ENCODE measurements at regions not wholly inside any gene's neighbourhood (a gene's known extent, or its start where the extent isn't known, plus 50 kb on each side); places are given as distances from the start of the nearest gene placed in this dataset.
"Not testable (repeated sequence)": the region's sequence is repeated elsewhere in the genome, so short reads cannot be mapped to it uniquely, and the experiment has no call there.

GRCh38 chr7:149606826-149607225 lies 109.2 kb upstream of the ZNF746 start:
- DNase-seq (ENCODE audit: low spot score) = no peak

- no peak for DNase-seq (ENCODE audit: low spot score)
These were observed 108.1 kb upstream of the ZNF746 start for GRCh38 chr7:149605696-149606095.

GRCh38 chr7:149604521-149604920 lies 106.9 kb upstream of the ZNF746 start:
- DNase-seq (ENCODE audit: low spot score) = no peak

DNA sequence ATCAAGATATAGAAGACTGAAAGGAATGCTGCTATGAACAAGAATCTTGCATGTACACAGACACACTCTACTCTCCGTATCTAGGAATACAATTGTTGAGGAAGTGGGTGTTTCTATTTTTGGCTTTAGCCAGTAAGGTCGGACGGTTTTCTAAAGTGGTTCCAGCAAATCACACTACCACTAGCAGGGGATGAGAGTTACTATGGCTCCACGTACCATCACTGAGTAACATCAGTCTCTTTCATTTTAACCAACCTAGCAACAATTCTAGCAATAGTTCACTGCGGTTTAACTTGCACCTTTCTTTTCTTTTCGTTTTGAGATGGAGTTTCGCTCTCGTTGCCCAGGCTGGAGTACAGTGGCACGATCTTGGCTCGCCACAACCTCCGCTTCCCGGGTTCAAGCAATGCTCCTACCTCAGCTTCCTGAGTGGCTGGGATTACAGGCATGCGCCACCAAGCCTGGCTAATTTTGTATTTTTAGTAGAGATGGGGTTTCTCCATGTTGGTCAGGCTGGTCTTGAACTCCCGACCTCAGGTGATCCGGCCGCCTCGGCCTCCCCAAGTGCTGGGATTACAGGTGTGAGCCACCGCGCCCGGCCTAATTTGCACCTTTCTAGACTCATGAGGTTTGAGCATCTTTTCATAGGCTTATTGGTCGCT lies 103.2 kb upstream of the ZNF746 start:
- not testable (repeated sequence) for DNase-seq (ENCODE audit: low spot score)

GRCh38 chr7:149599636-149600206 lies 102.1 kb upstream of the ZNF746 start:
- no peak for DNase-seq (ENCODE audit: low spot score)

DNA sequence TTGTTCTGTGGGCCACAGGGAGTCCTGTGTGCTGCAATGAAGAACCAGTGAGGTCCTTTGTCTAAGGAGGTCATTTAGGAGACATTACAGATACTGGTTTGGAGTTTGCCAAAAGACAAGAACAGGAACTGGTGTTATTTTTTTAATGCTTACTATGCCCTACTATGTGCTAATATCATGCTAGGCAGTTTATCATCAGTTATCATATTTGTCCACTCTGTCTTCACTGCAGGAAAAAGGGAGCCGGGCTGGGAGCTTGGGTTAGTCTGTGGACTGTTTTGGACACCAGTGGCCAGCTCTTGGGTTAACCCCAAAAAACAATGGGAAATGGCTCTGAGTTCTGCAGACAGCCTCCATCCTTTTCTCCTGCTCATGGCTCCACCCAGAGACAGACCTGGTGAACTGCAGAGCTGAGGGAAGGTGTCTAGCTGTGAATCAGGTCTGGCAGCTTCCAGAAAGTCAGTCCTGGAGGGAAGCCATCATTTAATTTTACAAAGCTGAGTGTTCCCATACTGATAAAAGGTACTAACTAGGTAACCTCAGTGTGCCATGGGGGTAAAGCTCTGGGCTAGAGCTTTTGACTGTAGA lies 101.2 kb upstream of the ZNF746 start:
- no peak for DNase-seq (ENCODE audit: low spot score)

- DNase-seq (ENCODE audit: low spot score) = not testable (repeated sequence)
These were observed 100.2 kb upstream of the ZNF746 start for GRCh38 chr7:149597789-149598188.

GRCh38 chr7:149595541-149595940 lies 97.9 kb upstream of the ZNF746 start:
- no peak for DNase-seq (ENCODE audit: low spot score)

DNA sequence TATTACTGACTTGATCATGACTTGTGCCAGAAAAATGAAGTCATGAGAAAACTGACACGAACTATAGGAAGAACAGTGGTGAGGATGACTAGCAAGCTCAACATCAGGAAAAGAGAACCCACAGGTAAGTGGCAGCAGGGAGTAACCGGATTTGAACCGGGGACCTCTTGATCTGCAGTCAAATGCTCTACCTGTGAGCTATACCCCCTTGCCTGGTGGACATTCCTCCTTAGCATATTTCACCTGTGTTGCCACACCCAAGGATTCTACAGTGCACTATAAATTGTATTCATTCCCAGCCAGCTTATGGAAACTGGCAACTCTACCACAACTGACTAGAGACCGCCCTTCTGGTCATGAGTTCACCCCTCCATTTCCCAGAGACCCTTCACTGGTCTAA lies 97.5 kb upstream of the ZNF746 start:
- DNase-seq (ENCODE audit: low spot score) = no peak

DNA sequence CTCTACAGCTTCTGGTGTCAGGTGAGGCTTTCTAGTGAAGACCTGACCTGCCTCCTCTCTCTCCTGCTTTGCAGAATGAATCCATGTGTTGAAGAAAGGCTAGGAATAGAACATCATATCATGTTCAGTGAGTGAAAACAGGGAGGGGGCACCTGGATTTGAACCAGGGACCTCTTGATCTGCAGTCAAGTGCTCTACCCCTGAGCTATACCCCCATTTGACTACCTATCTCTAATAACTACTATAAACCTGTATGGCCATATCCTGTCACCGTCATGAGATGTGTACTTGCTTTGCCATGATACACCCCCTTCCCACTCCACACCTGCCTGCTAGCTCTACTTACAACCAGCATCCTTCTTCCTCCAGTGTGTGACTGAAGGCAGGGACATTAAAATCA lies 91.3 kb upstream of the ZNF746 start:
- no peak for DNase-seq (ENCODE audit: low spot score)

- DNase-seq (ENCODE audit: low spot score) = no peak
These were observed 89.3 kb upstream of the ZNF746 start for GRCh38 chr7:149586646-149587645.

GRCh38 chr7:149584530-149584929 lies 86.9 kb upstream of the ZNF746 start:
- no peak for DNase-seq (ENCODE audit: low spot score)

DNA sequence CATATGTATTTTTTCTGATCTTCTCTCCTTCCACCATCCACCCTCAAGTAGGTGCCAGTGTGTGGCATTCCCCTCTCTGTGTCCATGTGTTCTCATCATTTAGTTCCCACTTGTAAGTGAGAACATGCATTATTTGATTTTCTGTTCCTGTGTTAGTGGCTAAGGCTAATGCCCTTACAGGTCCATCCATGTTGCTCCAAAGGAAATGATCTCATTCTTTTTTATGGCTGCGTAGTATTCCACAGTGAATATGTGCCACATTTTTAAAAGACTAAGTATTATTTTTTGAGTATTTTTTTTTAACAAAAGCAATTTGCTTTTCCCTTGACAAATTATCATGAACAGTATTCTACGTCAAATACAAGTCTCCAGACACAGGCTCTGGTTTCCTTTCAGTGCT lies 86.4 kb upstream of the ZNF746 start:
- no peak for DNase-seq (ENCODE audit: low spot score)

DNA sequence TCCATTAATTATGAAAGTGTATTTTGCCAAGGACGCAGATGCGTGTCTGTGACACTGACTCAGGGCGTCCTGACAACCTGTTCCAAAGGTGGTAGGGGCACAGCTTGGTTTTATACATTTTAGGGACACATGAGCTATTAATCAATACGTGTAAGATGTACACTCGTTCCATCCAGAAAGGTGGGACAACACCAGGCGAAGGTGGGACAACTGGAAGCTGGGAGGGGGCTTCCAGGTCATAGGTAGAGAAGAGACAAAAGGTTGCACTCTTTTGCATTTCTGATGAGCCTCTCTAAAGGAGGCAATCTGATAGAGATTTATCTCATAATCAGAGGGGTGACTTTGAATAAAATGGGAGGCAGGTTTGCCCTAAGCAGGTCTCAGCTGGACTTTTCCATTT lies 82.7 kb upstream of the ZNF746 start:
- DNase-seq (ENCODE audit: low spot score) = no peak

GRCh38 chr7:149579365-149579764 lies 81.8 kb upstream of the ZNF746 start:
- DNase-seq (ENCODE audit: low spot score) = not testable (repeated sequence)

DNA sequence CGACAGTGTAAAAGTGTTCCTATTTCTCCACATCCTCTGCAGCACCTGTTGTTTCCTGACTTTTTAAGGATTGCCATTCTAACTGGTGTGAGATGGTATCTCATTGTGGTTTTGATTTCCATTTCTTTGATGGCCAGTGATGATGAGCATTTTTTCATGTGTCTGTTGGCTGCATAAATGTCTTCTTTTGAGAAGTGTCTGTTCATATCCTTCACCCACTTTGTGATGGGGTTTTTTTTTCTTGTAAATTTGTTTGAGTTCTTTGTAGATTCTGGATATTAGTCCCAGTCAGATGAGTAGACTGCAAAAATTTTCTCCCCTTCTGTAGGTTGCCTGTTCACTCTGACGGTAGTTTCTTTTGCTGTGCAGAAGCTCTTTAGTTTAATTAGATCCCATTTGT lies 76.8 kb upstream of the ZNF746 start:
- not testable (repeated sequence) for DNase-seq (ENCODE audit: low spot score)

DNA sequence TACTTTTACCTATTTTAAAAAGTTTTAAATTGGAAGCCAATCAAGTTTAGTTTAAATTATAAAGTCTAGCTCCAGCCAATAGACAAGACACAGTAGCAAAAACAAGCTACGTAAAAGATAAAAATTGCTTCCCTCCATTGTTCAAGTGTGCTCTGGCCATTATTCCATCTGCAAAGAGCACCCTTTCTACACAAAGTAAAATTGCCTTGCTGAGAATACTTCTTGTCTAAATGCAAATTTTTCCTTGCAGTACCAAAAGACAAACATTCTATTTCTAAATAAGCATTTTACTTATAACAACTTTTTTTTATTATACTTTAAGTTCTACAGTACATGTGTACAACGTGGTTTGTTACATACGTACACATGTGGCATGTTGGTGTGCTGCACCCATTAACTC lies 75.9 kb upstream of the ZNF746 start:
- DNase-seq (ENCODE audit: low spot score) = no peak

DNA sequence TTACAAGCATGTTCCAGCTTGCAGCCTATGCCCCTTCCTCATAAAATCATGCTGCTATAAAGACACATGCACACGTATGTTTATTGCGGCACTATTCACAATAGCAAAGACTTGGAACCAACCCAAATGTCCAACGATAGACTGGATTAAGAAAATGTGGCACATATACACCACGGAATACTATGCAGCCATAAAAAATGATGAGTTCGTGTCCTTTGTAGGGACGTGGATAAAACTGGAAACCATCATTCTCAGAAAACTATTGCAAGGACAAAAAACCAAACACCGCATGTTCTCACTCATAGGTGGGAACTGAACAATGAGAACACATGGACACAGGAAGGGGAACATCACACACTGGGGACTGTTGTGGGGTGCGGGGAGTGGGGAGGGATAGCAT lies 75.3 kb upstream of the ZNF746 start:
- DNase-seq (ENCODE audit: low spot score) = not testable (repeated sequence)

DNA sequence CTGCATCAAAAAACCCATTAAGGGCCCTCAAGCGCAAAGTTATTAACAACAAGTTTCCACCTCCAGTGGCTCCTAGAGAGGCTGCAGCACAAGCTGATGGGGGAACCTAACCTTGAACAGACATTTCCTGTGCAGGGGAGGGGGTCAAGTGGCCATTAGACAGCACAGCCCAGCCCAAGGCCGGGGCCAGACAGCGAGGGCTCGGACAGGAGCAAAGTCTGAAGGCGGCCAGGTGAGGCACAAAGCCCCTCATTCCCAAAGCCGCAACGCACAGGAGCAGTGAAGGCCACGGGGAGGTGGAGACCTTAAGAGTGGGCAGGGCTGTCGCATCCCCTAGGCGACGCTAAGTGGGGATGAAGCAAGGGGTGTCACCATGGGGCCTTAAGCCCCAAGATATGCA lies 73.2 kb upstream of the ZNF746 start:
- DNase-seq (ENCODE audit: low spot score) = no peak

DNA sequence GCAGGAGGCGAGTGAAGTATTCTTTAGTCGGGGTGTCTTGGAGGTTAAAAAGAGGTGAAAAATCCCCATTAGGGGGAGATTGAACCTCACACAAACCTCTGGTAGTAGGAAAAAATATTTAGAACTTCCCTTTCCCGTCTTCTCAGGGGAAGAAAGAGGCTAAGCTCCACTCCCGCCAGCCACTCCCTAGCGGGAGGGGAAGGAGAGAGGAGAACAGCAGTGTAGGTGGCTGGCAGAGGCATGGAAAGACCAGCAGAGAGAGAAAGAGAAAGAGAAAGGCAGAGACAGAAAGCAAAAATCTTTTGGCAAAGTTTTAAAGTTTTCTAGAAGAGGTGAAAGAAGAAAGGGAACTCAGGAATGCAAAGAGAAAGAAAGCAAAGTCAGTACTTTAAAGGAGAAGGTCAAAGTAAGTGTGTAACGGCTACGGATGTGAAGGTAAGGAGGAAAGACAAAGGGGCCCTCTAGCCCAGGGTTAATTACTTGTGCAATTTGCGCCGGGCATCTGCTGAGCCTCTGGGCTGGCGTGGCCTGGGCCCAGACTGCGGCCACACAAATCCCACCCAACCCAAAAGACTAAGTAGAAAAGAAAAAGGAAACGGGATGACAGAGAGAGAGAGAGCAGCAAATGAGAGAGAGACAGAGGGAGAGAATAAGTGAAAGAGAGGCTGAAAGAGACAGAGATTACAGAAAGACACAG lies 72.3 kb upstream of the ZNF746 start:
- DNase-seq (ENCODE audit: low spot score) = no peak

GRCh38 chr7:149569025-149569725 lies 71.6 kb upstream of the ZNF746 start:
- no peak for DNase-seq (ENCODE audit: low spot score)
